ENCODE measurements at regions not wholly inside any gene's neighbourhood (a gene's known extent, or its start where the extent isn't known, plus 50 kb on each side); places are given as distances from the start of the nearest gene placed in this dataset.
"Not testable (repeated sequence)": the region's sequence is repeated elsewhere in the genome, so short reads cannot be mapped to it uniquely, and the experiment has no call there.

DNA sequence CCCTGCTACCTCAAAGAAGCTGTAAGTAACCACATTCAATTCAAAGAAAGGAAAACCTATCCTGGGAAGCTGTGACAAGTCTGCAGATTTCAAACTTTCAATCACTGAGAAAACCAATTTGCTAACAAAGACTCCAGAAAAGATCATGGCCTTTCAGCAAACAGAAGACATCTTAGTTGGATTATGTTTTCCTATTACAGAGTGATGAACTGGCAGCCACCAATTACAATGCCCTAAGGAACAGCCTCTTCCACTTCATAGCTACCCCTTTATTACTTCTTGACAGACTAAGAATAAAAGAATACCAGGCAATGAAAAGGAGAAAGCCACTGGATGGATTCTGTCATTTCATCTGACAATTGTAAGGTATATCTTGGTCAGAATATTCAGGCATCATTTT is 128.2 kb upstream of the RASEF start:
- H3K4me3 ChIP-seq (ENCODE audit: low read depth, low read length) = no peak overlapping the region
- DNase-seq (ENCODE audit: low read depth) = no peak
- TF ChIP-seq, protein P1, sequence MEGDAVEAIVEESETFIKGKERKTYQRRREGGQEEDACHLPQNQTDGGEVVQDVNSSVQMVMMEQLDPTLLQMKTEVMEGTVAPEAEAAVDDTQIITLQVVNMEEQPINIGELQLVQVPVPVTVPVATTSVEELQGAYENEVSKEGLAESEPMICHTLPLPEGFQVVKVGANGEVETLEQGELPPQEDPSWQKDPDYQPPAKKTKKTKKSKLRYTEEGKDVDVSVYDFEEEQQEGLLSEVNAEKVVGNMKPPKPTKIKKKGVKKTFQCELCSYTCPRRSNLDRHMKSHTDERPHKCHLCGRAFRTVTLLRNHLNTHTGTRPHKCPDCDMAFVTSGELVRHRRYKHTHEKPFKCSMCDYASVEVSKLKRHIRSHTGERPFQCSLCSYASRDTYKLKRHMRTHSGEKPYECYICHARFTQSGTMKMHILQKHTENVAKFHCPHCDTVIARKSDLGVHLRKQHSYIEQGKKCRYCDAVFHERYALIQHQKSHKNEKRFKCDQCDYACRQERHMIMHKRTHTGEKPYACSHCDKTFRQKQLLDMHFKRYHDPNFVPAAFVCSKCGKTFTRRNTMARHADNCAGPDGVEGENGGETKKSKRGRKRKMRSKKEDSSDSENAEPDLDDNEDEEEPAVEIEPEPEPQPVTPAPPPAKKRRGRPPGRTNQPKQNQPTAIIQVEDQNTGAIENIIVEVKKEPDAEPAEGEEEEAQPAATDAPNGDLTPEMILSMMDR (IDR thresholded peaks at IDR 0.05; ENCODE audit: control insufficient read depth, extremely low read depth, insufficient read depth) = no peak

GRCh38 chr9:83189026-83189425 is 126.1 kb upstream of the RASEF start:
- DNase-seq (ENCODE audit: low read depth); H3K4me3 ChIP-seq (ENCODE audit: low read depth, low read length): not testable (repeated sequence)

DNA sequence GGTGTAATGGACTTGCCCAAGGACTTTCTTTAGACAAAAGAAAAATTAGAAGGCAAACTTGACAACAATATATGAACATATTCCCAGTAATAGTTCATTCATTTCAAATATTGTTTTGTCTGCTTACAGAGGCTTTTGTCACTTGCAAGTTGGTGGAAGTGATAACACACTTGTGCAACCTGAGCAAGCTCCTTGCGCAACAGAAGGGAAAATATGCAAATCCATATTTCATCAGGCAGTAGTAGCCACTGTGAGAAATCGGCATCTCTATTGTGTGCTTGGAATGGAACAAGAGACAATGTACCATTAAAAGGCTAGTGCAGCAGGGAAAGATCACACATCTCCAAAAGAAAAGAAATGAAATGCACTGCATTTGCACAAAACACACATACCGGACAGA is 125.3 kb upstream of the RASEF start:
- no peak for DNase-seq (ENCODE audit: low read depth)
- TF ChIP-seq, protein P1 (IDR thresholded peaks at IDR 0.05; ENCODE audit: control insufficient read depth, extremely low read depth, insufficient read depth) = no peak
- H3K4me3 ChIP-seq (ENCODE audit: low read depth, low read length) = no peak overlapping the region

GRCh38 chr9:83186155-83186737 is 123.3 kb upstream of the RASEF start:
- TF ChIP-seq, protein P1 (IDR thresholded peaks at IDR 0.05; ENCODE audit: control insufficient read depth, extremely low read depth, insufficient read depth) = no peak
- no peak for DNase-seq (ENCODE audit: low read depth)

DNA sequence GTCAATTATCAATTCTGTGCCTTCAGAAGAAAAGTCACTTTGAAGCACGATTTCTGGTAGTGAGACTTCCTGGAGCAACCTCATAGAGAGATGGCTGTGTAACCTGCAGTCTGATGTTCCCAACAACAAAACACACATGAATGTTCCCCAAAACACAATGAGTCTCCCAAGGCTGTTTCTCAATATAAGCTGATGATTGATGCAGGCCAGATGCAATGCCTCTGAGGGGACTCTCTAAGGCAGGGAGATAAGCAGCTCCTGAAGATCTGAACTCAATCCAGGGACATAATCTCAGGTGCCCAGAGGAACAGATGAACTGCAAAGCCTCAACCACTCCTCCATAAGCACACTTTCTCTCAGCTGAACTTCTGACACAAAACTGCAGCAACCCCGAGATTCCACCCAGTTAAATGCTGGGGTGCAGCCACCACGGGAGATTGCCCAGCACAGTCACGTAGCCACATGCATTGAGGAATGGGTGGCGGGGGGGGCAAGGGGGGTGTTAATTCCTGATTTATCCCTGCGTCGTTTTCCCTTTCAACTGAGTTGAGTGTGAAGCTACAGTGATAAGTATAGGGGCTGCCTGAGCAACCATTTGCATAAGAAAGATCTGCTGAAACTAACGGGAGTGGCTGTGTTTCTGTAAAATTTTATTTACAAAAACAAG is 122.7 kb upstream of the RASEF start:
- DNase-seq (ENCODE audit: low read depth) = no peak
- H3K4me3 ChIP-seq (ENCODE audit: low read depth, low read length) = no peak overlapping the region
- TF ChIP-seq, protein P1 (IDR thresholded peaks at IDR 0.05; ENCODE audit: control insufficient read depth, extremely low read depth, insufficient read depth) = no peak

More at GRCh38 chr9:83186155-83186737, 123.3 kb upstream of the RASEF start:
- no peak overlapping the region for H3K4me3 ChIP-seq (ENCODE audit: low read depth, low read length)

- DNase-seq (ENCODE audit: low read depth) = no peak
- TF ChIP-seq, protein P1 (IDR thresholded peaks at IDR 0.05; ENCODE audit: control insufficient read depth, extremely low read depth, insufficient read depth) = no peak
- H3K4me3 ChIP-seq (ENCODE audit: low read depth, low read length) = no peak overlapping the region
These were observed 120.7 kb upstream of the RASEF start for GRCh38 chr9:83183621-83184020.

DNA sequence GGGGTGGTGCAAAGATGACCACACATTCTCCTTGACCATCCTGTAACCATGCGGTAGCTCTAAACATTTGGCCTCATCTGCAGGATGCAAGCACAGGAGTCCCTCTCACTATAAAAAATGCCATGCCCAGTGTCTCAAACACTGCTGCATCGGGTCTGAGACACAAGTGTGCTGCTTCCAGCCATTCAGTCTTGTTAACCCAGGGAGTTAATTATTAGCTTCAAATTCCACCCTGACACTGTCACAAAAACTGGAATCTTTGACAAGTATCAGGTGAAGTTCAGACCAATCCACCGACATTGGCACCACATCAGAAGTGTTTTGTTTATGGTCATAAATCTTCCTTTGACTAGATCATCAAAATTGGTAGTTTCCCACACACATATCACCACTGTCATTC is 119.1 kb upstream of the RASEF start:
- no peak overlapping the region for H3K4me3 ChIP-seq (ENCODE audit: low read depth, low read length)
- DNase-seq (ENCODE audit: low read depth) = no peak
- TF ChIP-seq, protein P1 (IDR thresholded peaks at IDR 0.05; ENCODE audit: control insufficient read depth, extremely low read depth, insufficient read depth) = no peak

Data from LNCaP clone FGC (cell line).